ENCODE measurements at regions not wholly inside any gene's neighbourhood (a gene's known extent, or its start where the extent isn't known, plus 50 kb on each side); places are given as distances from the start of the nearest gene placed in this dataset.

DNA sequence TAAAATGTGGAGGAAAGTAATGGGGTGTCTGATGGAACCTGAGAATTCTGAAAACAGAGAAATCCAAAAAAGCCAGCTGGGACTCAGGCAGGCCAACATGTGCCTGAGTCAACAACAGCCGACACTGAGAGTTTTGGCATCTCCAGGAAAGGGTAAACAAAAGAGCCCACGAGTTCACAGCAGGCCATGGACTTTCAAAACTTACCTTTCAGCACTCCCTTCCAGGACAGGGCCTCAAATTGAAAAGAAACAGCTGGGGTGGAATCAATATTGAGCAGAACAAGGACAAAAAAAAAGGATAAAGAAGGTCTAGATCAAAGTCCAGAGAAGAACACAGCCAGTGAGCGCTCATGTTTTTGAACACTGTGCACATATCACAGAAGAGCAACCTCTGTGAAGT is 735.4 kb upstream of the GRM7 start:
- DNase-seq: no peak

DNA sequence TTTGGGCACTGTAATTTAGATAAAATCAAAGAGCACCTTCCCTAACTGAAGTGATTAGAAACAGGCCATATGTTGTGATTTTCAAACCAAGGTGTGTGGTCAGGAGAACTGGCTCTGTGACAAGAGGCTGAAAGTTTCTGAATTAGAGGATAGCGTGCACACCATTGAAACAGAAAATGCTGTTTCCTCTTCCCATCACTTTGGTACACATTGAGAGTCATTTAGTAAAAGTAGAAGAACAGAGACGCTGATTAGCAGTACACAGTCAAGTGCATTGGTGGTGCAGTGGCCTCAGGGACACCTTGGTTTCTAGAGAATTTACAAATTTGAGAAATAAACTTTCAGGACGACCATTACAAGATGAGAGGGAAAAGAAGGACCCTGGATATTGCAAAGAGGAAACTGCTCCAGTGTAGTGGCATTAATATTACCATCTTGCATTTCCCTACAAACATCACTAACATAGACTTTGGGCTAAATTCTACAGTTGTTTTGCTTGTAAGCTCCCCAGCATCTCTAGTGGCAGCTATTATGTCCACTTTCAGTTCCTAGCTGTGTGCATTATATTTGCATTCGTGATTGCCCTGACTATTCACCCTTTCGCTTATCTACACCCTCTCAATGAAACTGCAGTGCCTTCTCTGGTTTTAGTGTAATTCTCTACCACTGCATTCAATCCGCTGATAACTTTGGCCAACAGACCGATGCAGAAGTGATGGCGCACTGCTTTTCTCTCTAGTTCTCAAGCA is 728.1 kb upstream of the GRM7 start:
- no peak for DNase-seq

- DNase-seq: no peak
These were observed 718.2 kb upstream of the GRM7 start for GRCh38 chr3:6142707-6143106.

DNA sequence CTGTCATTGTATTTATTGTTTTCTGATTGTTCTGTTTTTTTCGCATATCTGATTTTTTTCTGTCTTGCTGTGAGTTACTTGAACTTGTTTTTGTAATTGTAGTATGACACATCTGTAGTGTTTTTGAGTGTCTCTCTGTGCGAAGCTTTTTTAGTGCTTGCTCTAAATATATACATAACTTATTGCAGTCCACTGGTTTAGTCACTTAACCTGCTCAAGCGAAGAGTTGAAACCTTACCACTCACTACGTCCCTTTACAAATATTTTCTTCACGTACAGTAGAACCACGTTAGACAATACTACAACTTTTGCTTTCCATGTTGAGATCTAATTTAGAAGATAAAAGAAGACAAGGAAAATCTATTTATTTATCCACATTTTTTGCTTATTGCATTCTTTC is 713.0 kb upstream of the GRM7 start:
- no peak for DNase-seq

GRCh38 chr3:6155650-6156338 is 705.1 kb upstream of the GRM7 start:
- DNase-seq: no peak

- DNase-seq: no peak
These were observed 695.0 kb upstream of the GRM7 start for GRCh38 chr3:6165951-6166350.

DNA sequence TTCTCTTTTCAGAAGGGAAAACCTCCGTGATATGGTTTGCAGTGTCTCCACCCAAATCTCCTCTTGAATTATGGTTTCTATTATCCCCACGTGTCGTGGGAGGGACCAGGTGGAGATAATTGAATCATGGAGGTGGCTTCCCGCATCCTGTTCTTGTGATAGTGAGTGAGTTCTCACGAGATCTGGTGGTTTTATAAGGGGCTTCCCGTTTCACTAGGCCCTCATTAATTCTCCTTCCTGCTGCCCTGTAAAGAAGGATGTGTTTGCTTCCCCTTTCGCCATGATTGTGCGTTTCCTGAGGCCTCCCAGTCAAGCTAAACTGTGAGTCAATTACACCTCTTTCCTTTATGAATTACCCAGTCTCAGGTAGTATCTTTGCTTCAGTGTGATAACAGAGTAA is 692.7 kb upstream of the GRM7 start:
- no peak for DNase-seq

- no peak for DNase-seq
These were observed 687.9 kb upstream of the GRM7 start for GRCh38 chr3:6172871-6173642.

DNA sequence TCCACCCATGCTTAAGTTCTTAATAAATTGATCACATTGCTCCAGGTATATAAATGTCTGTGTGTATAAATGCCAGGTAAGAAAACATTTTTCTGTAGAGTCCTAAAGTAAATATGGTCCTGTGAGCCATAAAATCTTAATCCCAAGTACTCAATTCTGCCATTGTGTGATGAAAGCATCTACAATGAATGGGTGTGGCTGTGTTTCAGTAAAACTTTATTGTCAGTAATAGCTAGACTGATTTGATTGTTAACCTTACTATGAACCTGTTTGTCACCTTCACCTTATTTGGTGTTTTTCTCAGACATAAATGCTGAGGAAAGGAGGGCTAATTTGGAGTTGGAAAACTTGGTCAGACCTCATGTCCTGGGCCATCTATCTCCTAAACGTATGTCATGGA is 683.5 kb upstream of the GRM7 start:
- DNase-seq: no peak

- no peak for DNase-seq
These were observed 681.2 kb upstream of the GRM7 start for GRCh38 chr3:6179761-6180160.

GRCh38 chr3:6180171-6180570 is 680.7 kb upstream of the GRM7 start:
- no peak for DNase-seq

- no peak for DNase-seq
These were observed 678.4 kb upstream of the GRM7 start for GRCh38 chr3:6182476-6182875.

GRCh38 chr3:6182909-6183308 is 678.0 kb upstream of the GRM7 start:
- DNase-seq: no peak

DNA sequence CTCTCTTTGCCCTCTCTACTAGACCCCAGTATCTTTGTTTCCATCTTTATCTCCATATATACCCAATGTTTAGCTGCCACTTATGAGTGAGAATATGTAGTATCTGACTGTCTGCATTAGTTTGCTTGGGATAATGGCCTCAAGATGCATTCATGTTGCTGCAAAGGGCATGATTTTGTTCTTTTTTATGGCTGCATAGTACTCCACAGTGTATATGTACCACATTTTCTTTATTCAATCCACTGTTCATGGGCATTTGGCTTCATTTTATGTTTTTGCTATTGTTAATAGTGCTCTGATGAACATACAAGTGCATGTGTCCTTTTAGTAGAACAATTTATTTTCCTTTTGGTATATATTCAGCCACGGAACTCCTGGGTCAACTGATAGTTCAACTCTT is 671.5 kb upstream of the GRM7 start:
- DNase-seq: no peak

DNA sequence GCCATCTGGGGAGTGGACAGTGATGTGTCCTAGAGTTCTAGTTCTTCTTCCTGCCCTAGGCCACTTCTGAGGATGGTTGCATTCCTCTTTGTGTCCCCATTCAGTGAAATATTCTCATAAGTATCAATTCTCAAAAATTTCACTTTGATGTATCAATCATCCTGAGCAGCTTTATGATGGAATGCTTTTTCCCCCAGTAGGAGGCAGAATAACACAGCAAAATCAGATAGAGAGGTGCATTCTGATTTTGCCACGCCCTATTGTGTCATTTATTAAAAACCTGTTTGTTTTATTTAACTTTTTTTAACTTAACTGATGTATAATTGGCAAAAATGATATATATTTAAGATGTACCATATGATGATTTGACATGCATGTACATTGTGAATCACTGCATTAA is 656.0 kb upstream of the GRM7 start:
- no peak for DNase-seq

DNA sequence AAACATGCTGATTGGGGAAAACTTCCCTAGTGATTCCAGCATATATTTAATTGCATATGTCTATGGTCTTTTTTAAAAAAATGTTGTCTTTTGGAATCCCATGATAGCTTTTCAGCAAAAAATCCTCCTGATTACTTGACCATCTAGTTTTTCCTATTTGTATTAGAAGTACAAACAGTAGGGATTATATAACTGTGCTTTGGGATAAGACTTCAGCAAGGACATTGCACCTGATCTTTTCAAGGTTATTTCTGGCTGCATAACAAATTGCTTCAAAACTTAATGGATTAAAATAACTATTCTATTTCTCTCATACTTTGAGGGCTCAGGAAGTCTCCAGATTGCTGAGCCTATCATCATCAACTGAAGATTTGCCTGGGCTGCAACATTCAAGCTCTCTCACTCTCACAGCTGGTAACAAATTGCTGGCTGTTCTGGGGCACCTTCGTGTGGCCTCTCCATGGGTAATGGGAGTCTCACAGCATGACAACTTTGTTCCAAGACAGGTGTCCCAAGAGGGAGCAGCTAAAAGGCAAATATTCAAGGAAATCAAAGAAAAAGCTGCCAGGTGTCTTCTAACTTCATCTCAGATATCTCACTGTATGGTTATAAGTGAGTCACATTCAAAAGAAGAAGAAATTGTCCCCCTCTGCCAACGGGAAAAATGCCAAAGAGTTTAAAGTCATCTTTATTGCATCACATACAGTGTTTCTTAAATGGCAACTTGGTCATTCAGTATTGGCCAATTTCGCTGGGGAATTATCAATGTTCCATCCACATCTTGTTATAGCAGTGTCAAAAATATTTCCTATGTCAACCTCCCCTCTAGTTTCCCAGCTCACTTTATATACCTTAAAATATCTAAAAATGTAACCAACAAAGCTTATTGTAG is 644.5 kb upstream of the GRM7 start:
- DNase-seq: no peak

DNA sequence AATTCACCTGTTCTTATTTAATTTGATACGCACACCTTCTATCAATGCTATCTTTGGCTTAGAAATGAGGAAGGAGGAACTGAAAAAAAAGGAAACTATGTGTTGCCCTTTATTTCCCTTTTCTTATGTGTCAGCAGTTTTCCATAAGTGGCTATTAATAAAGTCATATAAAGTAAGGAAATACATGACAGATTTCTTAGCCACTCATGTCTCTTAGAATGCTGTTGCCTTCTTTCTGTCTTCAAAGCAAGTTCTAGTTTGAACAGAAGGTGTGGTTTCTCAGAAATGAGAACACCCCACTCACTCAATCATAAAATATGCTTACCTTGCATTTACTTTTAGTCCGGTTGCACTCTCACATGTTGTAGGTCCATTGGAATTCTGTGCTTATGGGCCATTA is 640.5 kb upstream of the GRM7 start:
- no peak for DNase-seq

DNA sequence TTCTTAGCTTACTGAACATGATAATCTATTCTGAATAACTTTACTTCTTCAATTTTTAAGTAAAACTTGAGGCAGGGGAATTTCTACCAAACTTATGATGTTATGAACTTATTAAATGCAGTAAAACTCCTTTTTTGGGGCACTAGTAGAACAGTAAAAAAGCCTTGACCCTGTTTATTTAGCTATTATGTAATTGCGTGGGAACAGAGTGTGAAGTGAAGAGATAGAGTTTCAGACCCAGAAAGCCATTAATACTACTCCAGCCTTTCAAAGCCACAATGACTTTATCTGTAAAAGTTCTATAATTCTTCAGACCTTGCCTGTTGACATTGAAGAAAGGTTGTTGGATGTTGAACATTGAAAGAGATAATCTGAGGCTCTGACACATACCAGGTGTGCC is 638.8 kb upstream of the GRM7 start:
- no peak for DNase-seq

- no peak for DNase-seq
These were observed 637.3 kb upstream of the GRM7 start for GRCh38 chr3:6223572-6223971.

- no peak for DNase-seq
These were observed 631.8 kb upstream of the GRM7 start for GRCh38 chr3:6228958-6229683.

GRCh38 chr3:6229778-6230410 is 631.0 kb upstream of the GRM7 start:
- no peak for DNase-seq

GRCh38 chr3:6242104-6242503 is 618.8 kb upstream of the GRM7 start:
- no peak for DNase-seq

Measured in stimulated activated CD4-positive, alpha-beta T cell treated with anti-CD3 and anti-CD28 coated beads, Interleukin-1b, Interleukin-23, amount 100 ng/mL, for 48 hours (primary cell).